Ovary (tissue), 7 donors: ENCODE measurements at regions not wholly inside any gene's neighbourhood (a gene's known extent, or its start where the extent isn't known, plus 50 kb on each side); places are given as distances from the start of the nearest gene placed in this dataset.

ENCODE experiments used
- DNase-seq, 5 donors: peaks; one replicate each; pipeline ENCODE4 v3.0.0-alpha.2; 2019 to 2020
- H3K27ac ChIP-seq, 2 donors: fragments of 200-600 bp; one replicate each; pipeline versions ENCODE4 v1.5.1 to v1.8.0; 2019 to 2022
- H3K27me3 ChIP-seq: fragments of 200-600 bp; one replicate; pipeline ENCODE4 v1.8.0; 2022
- H3K36me3 ChIP-seq: fragments of 200-600 bp; sonication (generic); one replicate; pipeline ENCODE4 v1.5.1; 2019
- H3K4me1 ChIP-seq: one replicate; pipeline ENCODE4 v1.8.1; 2013; ENCODE audit warnings: mild to moderate bottlenecking, moderate library complexity; ENCODE audit not compliant: insufficient read depth
- H3K4me3 ChIP-seq: fragments of 200-600 bp; sonication (generic); one replicate; pipeline ENCODE4 v1.5.1; 2017
- H3K9me3 ChIP-seq, 2 donors: fragments of 200-600 bp in 1 of 2; sonication (generic) in 1 of 2; one replicate each; pipeline versions ENCODE4 v1.5.1 to v1.8.1; 2013 to 2019; ENCODE audit warnings: mild to moderate bottlenecking in 1 of 2, moderate library complexity in 1 of 2
- EP300 ChIP-seq: sonication (generic); formaldehyde crosslinking; IDR thresholded peaks from one replicate; pipeline ENCODE4 v1.6.1; 2017; ENCODE audit warnings: antibody characterized with exemption
- POLR2A ChIP-seq: fragments of 450-650 bp; IDR thresholded peaks from one replicate; pipeline ENCODE4 v1.6.1; 2017; ENCODE audit warnings: antibody characterized with exemption, mild to moderate bottlenecking, moderate library complexity
- WGBS, 3 donors: extraction: QIAGEN DNeasy Blood & Tissue Kit in 1 of 3; methylation state at CpG; one replicate each; pipeline versions ENCODE4 v1.1.5 to v1.1.7; 2013 to 2017; 5-methylcytosine and 5-hydroxymethylcytosine counted together
- intact Hi-C, 4 donors: fragments of 100-400 bp; cut with DNase I; formaldehyde crosslinking; loops; one replicate each; pipeline versions ENCODE4 v1.11.0 to v1.15.1; 2022 to 2023
- TF ChIP-seq, protein P1 (sequence below), 3 donors: fragments of 450-650 bp in 2 of 3; fragments of 200-600 bp in 1 of 3; IDR thresholded peaks; one replicate each; pipeline versions ENCODE4 v1.5.1 to v1.8.0; 2016 to 2022; ENCODE audit warnings: antibody characterized with exemption in 3 of 3, mild to moderate bottlenecking in 1 of 3
- donor health status: DM: no; HTN: no; CAD: no; lungs with moderate emphysema.
- donor health status: DM: no; HTN: no; CAD: no.
- donor health status: Bipolar disorder and iron deficiency.
- donor health status: DM: no; HTN: no; CAD: no.
- donor health status: DM: yes; HTN: yes; CAD: no.

DNA sequence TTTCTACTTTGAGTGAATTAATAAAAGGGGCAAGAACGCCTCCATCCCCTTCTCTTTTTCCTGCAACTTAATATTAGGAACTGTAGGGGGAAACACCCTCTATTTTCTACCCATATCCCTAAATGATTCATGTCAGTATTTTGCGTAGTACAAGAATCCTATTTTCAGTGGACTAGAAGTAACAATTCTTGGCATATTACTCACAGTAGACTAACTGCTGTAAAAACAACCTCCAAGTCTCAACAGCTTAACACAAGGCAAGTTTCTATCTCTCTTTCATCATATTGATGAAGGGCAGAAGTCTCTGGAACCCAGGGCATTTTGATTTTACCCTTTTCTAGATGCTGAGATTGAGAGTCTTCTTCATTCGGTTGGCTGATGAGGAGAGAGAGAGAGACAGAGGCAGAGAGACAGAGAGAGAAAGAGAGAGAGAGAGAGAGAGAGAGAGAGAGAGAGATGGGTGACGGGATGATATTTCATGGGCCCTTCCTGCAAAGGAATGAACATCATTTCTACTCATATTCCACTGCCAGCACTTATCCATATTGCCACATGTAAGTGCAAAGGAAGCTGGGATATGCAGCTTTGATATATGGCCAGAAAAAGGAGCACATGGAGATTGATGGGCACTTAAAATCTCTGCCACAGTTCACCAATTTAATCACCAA is 481.6 kb downstream of the LPIN1 start:
- intact Hi-C loops = no loop called here
- no peak overlapping the region for H3K4me3 ChIP-seq
- H3K9me3 ChIP-seq = peaks cover 0 to 5% of the 10 kb centered on the region in 2 donors
- no peak overlapping the region for H3K27ac ChIP-seq
- H3K4me1 ChIP-seq = no peaks in the 10 kb centered on the region
- H3K36me3 ChIP-seq = no peaks in the 10 kb centered on the region
- no peaks in the 10 kb centered on the region for H3K27me3 ChIP-seq
- no peak for DNase-seq
- WGBS, 3 donors = 76 to 81% (median 79%) methylated on average over 4 of the region's 4 CpGs
- TF ChIP-seq, protein P1, sequence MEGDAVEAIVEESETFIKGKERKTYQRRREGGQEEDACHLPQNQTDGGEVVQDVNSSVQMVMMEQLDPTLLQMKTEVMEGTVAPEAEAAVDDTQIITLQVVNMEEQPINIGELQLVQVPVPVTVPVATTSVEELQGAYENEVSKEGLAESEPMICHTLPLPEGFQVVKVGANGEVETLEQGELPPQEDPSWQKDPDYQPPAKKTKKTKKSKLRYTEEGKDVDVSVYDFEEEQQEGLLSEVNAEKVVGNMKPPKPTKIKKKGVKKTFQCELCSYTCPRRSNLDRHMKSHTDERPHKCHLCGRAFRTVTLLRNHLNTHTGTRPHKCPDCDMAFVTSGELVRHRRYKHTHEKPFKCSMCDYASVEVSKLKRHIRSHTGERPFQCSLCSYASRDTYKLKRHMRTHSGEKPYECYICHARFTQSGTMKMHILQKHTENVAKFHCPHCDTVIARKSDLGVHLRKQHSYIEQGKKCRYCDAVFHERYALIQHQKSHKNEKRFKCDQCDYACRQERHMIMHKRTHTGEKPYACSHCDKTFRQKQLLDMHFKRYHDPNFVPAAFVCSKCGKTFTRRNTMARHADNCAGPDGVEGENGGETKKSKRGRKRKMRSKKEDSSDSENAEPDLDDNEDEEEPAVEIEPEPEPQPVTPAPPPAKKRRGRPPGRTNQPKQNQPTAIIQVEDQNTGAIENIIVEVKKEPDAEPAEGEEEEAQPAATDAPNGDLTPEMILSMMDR (IDR thresholded peaks at IDR 0.05) = no peak
- TF ChIP-seq POLR2A (no peak), EP300 (no peak)

DNA sequence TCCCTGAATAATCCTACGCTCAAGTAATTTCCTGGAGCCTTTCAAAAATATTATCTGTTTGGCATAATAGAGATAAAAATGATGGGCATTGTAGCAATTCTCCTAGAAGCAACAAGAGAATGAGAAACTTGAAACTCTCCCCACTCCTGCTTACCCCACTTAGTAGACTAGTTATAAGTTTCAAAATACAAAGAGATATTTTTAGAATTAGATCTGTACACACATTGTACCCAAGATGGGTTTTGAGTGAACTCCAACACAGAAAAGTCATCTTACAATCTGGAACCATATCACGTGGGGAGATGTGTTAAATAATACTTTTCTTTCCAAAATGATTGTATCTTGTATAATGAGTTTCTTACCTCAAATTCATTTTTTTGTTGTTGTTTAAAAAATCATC is 484.9 kb downstream of the LPIN1 start:
- WGBS, 3 donors = 71 to 75% (median 74%) methylated on average over 2 of the region's 2 CpGs
- Histone ChIP-seq H3K27ac (no peak overlapping the region), H3K27me3 (no peaks in the 10 kb centered on the region), H3K36me3 (no peaks in the 10 kb centered on the region), H3K9me3 (no peaks in the 10 kb centered on the region), H3K4me1 (peaks cover 2% of the 10 kb centered on the region), H3K4me3 (no peak overlapping the region)
- no peak for DNase-seq
- TF ChIP-seq, protein P1 (IDR thresholded peaks at IDR 0.05) = no peak
- no peak for TF ChIP-seq POLR2A
- intact Hi-C loops = no loop called here

DNA sequence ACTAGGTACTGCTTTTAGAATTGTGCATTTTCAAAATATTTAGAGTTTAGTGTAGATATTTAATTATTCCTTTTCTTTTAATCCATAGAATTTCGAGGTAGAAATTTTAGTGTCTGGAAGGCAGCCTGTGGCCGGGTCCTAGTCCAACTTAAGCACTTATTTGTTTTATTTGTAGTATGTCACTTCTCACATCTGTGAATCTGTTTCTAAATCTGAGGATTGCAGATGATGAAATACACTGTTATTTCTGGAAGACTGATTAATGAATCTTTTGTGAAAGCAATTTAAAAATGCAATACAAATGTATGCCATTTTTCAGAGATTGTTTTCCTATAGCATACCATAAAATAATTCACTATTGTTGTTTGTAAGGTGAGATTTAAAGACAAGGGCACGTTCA is 483.9 kb upstream of the TRIB2 start:
- TF ChIP-seq, protein P1 (IDR thresholded peaks at IDR 0.05) = no peak
- TF ChIP-seq POLR2A = no peak
- TF ChIP-seq EP300 = no peak
- H3K4me3 ChIP-seq = no peak overlapping the region
- 71 to 76% (median 75%) methylated on average over 3 of the region's 3 CpGs for WGBS, 3 donors
- no peaks in the 10 kb centered on the region for H3K9me3 ChIP-seq
- intact Hi-C loops = no loop called here
- DNase-seq = no peak
- no peak overlapping the region for H3K27ac ChIP-seq
- H3K36me3 ChIP-seq = no peaks in the 10 kb centered on the region
- peaks cover 2% of the 10 kb centered on the region for H3K4me1 ChIP-seq
- no peaks in the 10 kb centered on the region for H3K27me3 ChIP-seq

DNA sequence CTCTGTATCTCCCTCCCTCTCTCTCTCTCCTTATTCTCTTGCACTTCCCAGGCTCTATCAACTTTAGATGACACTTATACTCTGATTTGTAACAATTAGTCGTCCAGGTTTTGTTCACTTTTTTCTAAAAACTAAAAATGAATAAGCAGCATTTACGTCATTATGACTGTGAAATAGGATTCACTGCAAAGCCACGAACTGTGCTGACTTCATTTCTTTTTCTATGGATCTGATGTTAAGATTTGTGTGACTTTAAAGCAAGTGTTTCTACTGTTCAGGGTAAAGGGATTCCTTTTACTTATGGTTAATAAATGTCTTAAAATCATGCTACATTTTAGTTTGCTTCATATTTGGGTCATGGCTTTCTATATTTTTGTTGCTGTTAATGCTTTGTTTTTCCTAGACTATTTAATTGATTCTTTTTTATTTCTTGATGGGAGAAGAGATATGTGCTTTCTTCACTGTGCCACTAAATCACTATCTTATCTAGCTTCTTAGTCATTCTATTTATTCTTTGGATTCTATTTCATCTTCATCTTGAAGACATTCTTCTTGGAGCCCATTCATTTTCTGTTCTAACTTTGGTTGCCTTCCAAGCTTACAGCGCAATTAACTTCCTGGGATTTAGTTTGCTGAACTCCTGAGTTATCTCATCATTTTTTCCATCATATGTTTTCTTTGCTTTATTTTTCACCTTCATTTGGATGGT is 480.4 kb upstream of the TRIB2 start:
- no peaks in the 10 kb centered on the region for H3K9me3 ChIP-seq
- DNase-seq = no peak

More for the DNA sequence above, 480.4 kb upstream of the TRIB2 start:
- no peak for TF ChIP-seq EP300
- no peak for TF ChIP-seq POLR2A
- TF ChIP-seq, protein P1 (IDR thresholded peaks at IDR 0.05) = no peak
- intact Hi-C loops = no loop called here
- Histone ChIP-seq H3K4me1 (peaks cover 2% of the 10 kb centered on the region), H3K27me3 (no peaks in the 10 kb centered on the region), H3K36me3 (no peaks in the 10 kb centered on the region), H3K27ac (no peak overlapping the region), H3K4me3 (no peak overlapping the region)
- 50 to 64% (median 57%) methylated on average over 4 of the region's 4 CpGs for WGBS, 3 donors
